AG04449 (cell line): ENCODE measurements at regions not wholly inside any gene's neighbourhood (a gene's known extent, or its start where the extent isn't known, plus 50 kb on each side); places are given as distances from the start of the nearest gene placed in this dataset.

Experiments used
- CTCF ChIA-PET: fragments of 350-600 bp; formaldehyde crosslinking; extraction: SDS; loops from one replicate; lab custom pipeline; 2021; ENCODE audit warnings: antibody characterized with exemption; lab: Yijun Ruan, JAX
- POLR2A ChIA-PET: fragments of 400-600, 350-600 bp; formaldehyde crosslinking; extraction: SDS; loops from one replicate; lab custom pipeline; 2020; ENCODE audit warnings: antibody characterized with exemption, inconsistent platforms; lab: Yijun Ruan, JAX
- DNase-seq: peaks from one replicate; pipeline ENCODE4 v3.0.0-alpha.2; 2010; ENCODE audit warnings: low read depth, low spot score
- H3K4me3 ChIP-seq: 2 replicates; pipeline ENCODE4 v1.5.1; 2011; ENCODE audit warnings: low read depth, mild to moderate bottlenecking, control low read depth, low read length
- CTCF ChIP-seq: IDR thresholded peaks from one replicate; pipeline ENCODE4 v1.5.1; 2011; ENCODE audit warnings: mild to moderate bottlenecking, moderate library complexity, low read length, control low read depth, inconsistent platforms; ENCODE audit not compliant: insufficient read depth; ENCODE audit errors: missing control alignments

- no peak for TF ChIP-seq CTCF
- ChIA-PET CTCF (interaction anchor here (0.9 to 3.4 kb wide), 6 partner anchors 10 to 339 kb away, joined by 3 to 17 read pairs (median 4); no protein-coding TSS in a partner anchor), POLR2A (no interaction called here)
- H3K4me3 ChIP-seq: no peak overlapping the region
- no peak for DNase-seq
Observed at GRCh38 chr6:133583907-133584427, 304.9 kb upstream of the TCF21 start.

- ChIA-PET CTCF (interaction anchor here (1.4 to 3.4 kb wide), 4 partner anchors 15 to 338 kb away, joined by 3 to 17 read pairs (median 10); no protein-coding TSS in a partner anchor), POLR2A (interaction anchor here (0.5 kb wide), 1 partner anchor 41 kb away, joined by 3 read pairs; no protein-coding TSS in a partner anchor)
- DNase-seq: no peak
Observed at GRCh38 chr6:133584823-133585222, 304.1 kb upstream of the TCF21 start.

GRCh38 chr6:133585978-133586377 is 302.9 kb upstream of the TCF21 start:
- H3K4me3 ChIP-seq: no peak overlapping the region
- no peak for TF ChIP-seq CTCF
- POLR2A ChIA-PET: no interaction called here
- no peak for DNase-seq
- CTCF ChIA-PET: interaction anchor here (1.4 to 3.4 kb wide), 3 partner anchors 14 to 330 kb away, joined by 3 to 17 read pairs (median 12); no protein-coding TSS in a partner anchor

More at GRCh38 chr6:133584823-133585222, 304.1 kb upstream of the TCF21 start:
- H3K4me3 ChIP-seq: no peak overlapping the region
- TF ChIP-seq CTCF: no peak

GRCh38 chr6:133587546-133588160 is 301.3 kb upstream of the TCF21 start:
- ChIA-PET CTCF (interaction anchor here (0.7 to 1.5 kb wide), 6 partner anchors 18 to 329 kb away, joined by 3 to 5 read pairs (median 4); no protein-coding TSS in a partner anchor), POLR2A (no interaction called here)
- TF ChIP-seq CTCF: no peak
- no peak overlapping the region for H3K4me3 ChIP-seq
- DNase-seq: peak; percentile 58

- no peak for DNase-seq
- ChIA-PET POLR2A (no interaction called here), CTCF (interaction anchor here (0.7 to 2.4 kb wide), 3 partner anchors 21 to 327 kb away, joined by 3 to 13 read pairs (median 8); no protein-coding TSS in a partner anchor)
- TF ChIP-seq CTCF: no peak
- H3K4me3 ChIP-seq: no peak overlapping the region
Observed at GRCh38 chr6:133590196-133590595, 298.7 kb upstream of the TCF21 start.

DNA sequence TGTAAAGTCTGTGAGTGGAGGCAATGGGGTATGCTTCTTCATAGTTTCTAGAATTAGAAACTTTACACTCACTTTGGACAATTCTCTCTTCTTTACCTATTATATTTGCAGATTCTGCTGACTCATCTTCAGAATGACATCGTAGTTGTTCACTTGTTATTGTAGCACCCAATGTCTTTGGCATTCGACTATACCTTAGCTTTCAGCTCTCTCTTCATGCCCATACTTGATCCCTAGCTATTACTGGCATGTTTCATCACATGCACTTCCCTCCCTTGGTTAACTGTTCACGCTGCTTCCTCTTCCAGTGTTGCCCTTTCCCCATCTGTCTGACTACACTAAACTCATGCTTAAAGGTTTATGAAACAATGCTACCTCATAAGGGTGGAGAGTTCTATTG is 298.1 kb upstream of the TCF21 start:
- no peak for DNase-seq
- ChIA-PET POLR2A (no interaction called here), CTCF (interaction anchor here (0.7 to 2.4 kb wide), 3 partner anchors 22 to 326 kb away, joined by 3 to 13 read pairs (median 8); no protein-coding TSS in a partner anchor)
- TF ChIP-seq CTCF: no peak
- no peak overlapping the region for H3K4me3 ChIP-seq
